ENCODE measurements at regions not wholly inside any gene's neighbourhood (a gene's known extent, or its start where the extent isn't known, plus 50 kb on each side); places are given as distances from the start of the nearest gene placed in this dataset.

GRCh38 chr14:40452674-40453073 lies 1020.4 kb upstream of the FBXO33 start:
- DNase-seq (ENCODE audit: extremely low read depth, low read depth) = no peak

GRCh38 chr14:40447017-40447416 lies 1014.8 kb upstream of the FBXO33 start:
- TF ChIP-seq CTCF (IDR thresholded peaks at IDR 0.05; ENCODE audit: low read depth, low read length) = no peak
- no peak for DNase-seq (ENCODE audit: extremely low read depth, low read depth)

More at GRCh38 chr14:40452674-40453073, 1020.4 kb upstream of the FBXO33 start:
- no peak for TF ChIP-seq CTCF (IDR thresholded peaks at IDR 0.05; ENCODE audit: low read depth, low read length)

GRCh38 chr14:40445020-40445419 lies 1012.8 kb upstream of the FBXO33 start:
- TF ChIP-seq CTCF (IDR thresholded peaks at IDR 0.05; ENCODE audit: low read depth, low read length) = no peak
- DNase-seq (ENCODE audit: extremely low read depth, low read depth) = no peak

GRCh38 chr14:40436551-40436950 lies 1004.3 kb upstream of the FBXO33 start:
- DNase-seq (ENCODE audit: extremely low read depth, low read depth) = no peak
- TF ChIP-seq CTCF (IDR thresholded peaks at IDR 0.05; ENCODE audit: low read depth, low read length) = no peak

- no peak for TF ChIP-seq CTCF (IDR thresholded peaks at IDR 0.05; ENCODE audit: low read depth, low read length)
- DNase-seq (ENCODE audit: extremely low read depth, low read depth) = no peak
Observed at GRCh38 chr14:40417777-40418401, 985.7 kb upstream of the FBXO33 start.

GRCh38 chr14:40416565-40416964 lies 984.3 kb upstream of the FBXO33 start:
- TF ChIP-seq CTCF (IDR thresholded peaks at IDR 0.05; ENCODE audit: low read depth, low read length) = no peak
- no peak for DNase-seq (ENCODE audit: extremely low read depth, low read depth)

GRCh38 chr14:40414386-40414785 lies 982.2 kb upstream of the FBXO33 start:
- no peak for TF ChIP-seq CTCF (IDR thresholded peaks at IDR 0.05; ENCODE audit: low read depth, low read length)
- no peak for DNase-seq (ENCODE audit: extremely low read depth, low read depth)

All from AG09319 (cell line).